NT2/D1 (cell line): ENCODE measurements at regions not wholly inside any gene's neighbourhood (a gene's known extent, or its start where the extent isn't known, plus 50 kb on each side); places are given as distances from the start of the nearest gene placed in this dataset.
"Not testable (repeated sequence)": the region's sequence is repeated elsewhere in the genome, so short reads cannot be mapped to it uniquely, and the experiment has no call there.

ENCODE experiments used
- DNase-seq: peaks from one replicate; pipeline ENCODE4 v3.0.0-alpha.2; 2011; ENCODE audit warnings: low read depth, low spot score
- H3K27me3 ChIP-seq: 2 replicates; pipeline ENCODE4 v1.6.0; 2011; ENCODE audit warnings: mild to moderate bottlenecking; ENCODE audit not compliant: insufficient read length, insufficient read depth
- H3K36me3 ChIP-seq: 2 replicates; pipeline ENCODE4 v1.6.1; 2011; ENCODE audit warnings: mild to moderate bottlenecking, low read length, mixed read lengths; ENCODE audit not compliant: insufficient read depth, insufficient read length
- H3K4me1 ChIP-seq: 2 replicates; pipeline ENCODE4 v1.5.1; 2011; ENCODE audit not compliant: insufficient read depth, insufficient read length
- H3K4me3 ChIP-seq: 2 replicates; pipeline ENCODE4 v1.5.1; 2011; ENCODE audit warnings: low read depth; ENCODE audit not compliant: insufficient read length
- H3K9ac ChIP-seq: 2 replicates; pipeline ENCODE4 v1.6.0; 2011; ENCODE audit warnings: low read depth; ENCODE audit not compliant: insufficient read length
- H3K9me3 ChIP-seq: 2 replicates; pipeline ENCODE4 v1.5.1; 2011; ENCODE audit warnings: mild to moderate bottlenecking, low read length; ENCODE audit not compliant: insufficient read depth
- SUZ12 ChIP-seq: IDR thresholded peaks from 2 replicates; pipeline ENCODE4 v1.6.1; 2011; ENCODE audit not compliant: insufficient read length, insufficient read depth; ENCODE audit errors: extremely low read depth
- YY1 ChIP-seq: IDR thresholded peaks from 2 replicates; pipeline ENCODE4 v1.6.1; 2011; ENCODE audit not compliant: insufficient read length, insufficient read depth
- ZNF274 ChIP-seq: IDR thresholded peaks from 2 replicates; pipeline ENCODE4 v1.6.1; 2011; ENCODE audit warnings: mild to moderate bottlenecking, low read depth, low read length

GRCh38 chr20:7151676-7152470 is 384.4 kb downstream of the BMP2 start:
- Histone ChIP-seq H3K9me3 (no peaks in the 10 kb centered on the region), H3K36me3 (no peaks in the 10 kb centered on the region), H3K9ac (no peak overlapping the region), H3K4me3 (no peak overlapping the region), H3K4me1 (no peaks in the 10 kb centered on the region), H3K27me3 (no peaks in the 10 kb centered on the region)
- DNase-seq = no peak
- no peak for TF ChIP-seq ZNF274
- no peak for TF ChIP-seq YY1
- no peak for TF ChIP-seq SUZ12

- no peak for TF ChIP-seq SUZ12
- no peak for TF ChIP-seq YY1
- no peak for TF ChIP-seq ZNF274
- no peaks in the 10 kb centered on the region for H3K9me3 ChIP-seq
- DNase-seq = no peak
- no peaks in the 10 kb centered on the region for H3K4me1 ChIP-seq
- H3K27me3 ChIP-seq = no peaks in the 10 kb centered on the region
- H3K4me3 ChIP-seq = no peak overlapping the region
- no peaks in the 10 kb centered on the region for H3K36me3 ChIP-seq
- no peak overlapping the region for H3K9ac ChIP-seq
These were observed 387.8 kb downstream of the BMP2 start for GRCh38 chr20:7155282-7155681.

- DNase-seq = no peak
- no peaks in the 10 kb centered on the region for H3K36me3 ChIP-seq
- TF ChIP-seq YY1 (no peak), SUZ12 (no peak), ZNF274 (no peak)
- H3K9ac ChIP-seq = no peak overlapping the region
- H3K27me3 ChIP-seq = no peaks in the 10 kb centered on the region
- H3K4me3 ChIP-seq = no peak overlapping the region
- H3K9me3 ChIP-seq = no peaks in the 10 kb centered on the region
- no peaks in the 10 kb centered on the region for H3K4me1 ChIP-seq
These were observed 388.3 kb downstream of the BMP2 start for GRCh38 chr20:7155794-7156193.

GRCh38 chr20:7159903-7160302 is 392.4 kb downstream of the BMP2 start:
- Histone ChIP-seq H3K27me3 (no peaks in the 10 kb centered on the region), H3K9me3 (no peaks in the 10 kb centered on the region; the same call in 1 of the 2 replicates), H3K36me3 (no peaks in the 10 kb centered on the region), H3K4me3 (no peak overlapping the region), H3K9ac (no peak overlapping the region), H3K4me1 (no peaks in the 10 kb centered on the region)
- DNase-seq = no peak
- no peak for TF ChIP-seq ZNF274

- H3K9me3 ChIP-seq = no peaks in the 10 kb centered on the region; the same call in 1 of the 2 replicates
- TF ChIP-seq ZNF274 = no peak
- TF ChIP-seq SUZ12 = no peak
- TF ChIP-seq YY1 = no peak
- DNase-seq = no peak
These were observed 394.2 kb downstream of the BMP2 start for GRCh38 chr20:7161690-7162089.

DNA sequence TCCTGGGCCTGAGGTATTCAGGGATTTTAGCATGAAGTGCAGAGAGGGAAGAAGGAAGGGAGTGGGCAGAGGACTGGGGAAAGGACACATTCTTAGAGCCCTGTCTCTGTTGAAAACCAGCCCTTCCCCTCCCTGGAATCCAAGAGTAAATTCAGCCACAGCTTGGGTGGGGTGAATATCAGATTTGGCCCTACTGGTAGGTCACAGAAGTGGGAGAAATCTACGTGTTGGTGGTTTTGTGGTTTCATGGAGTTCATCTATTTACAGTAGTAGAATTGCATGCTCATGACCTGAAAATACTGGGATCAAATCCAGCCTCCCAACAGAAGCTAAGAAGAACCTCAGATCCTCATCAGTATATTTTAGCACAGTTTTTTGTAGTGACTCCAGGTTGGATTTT is 404.4 kb downstream of the BMP2 start:
- H3K36me3 ChIP-seq = no peaks in the 10 kb centered on the region
- H3K4me3 ChIP-seq = no peak overlapping the region
- H3K9ac ChIP-seq = no peak overlapping the region
- DNase-seq = no peak
- no peaks in the 10 kb centered on the region for H3K27me3 ChIP-seq
- H3K9me3 ChIP-seq = peaks cover 6% of the 10 kb centered on the region; the same call in 1 of the 2 replicates
- no peaks in the 10 kb centered on the region for H3K4me1 ChIP-seq
- no peak for TF ChIP-seq YY1
- TF ChIP-seq ZNF274 = no peak

More at GRCh38 chr20:7161690-7162089, 394.2 kb downstream of the BMP2 start:
- Histone ChIP-seq H3K27me3 (no peaks in the 10 kb centered on the region), H3K4me1 (no peaks in the 10 kb centered on the region), H3K9ac (no peak overlapping the region), H3K36me3 (no peaks in the 10 kb centered on the region), H3K4me3 (no peak overlapping the region)

DNA sequence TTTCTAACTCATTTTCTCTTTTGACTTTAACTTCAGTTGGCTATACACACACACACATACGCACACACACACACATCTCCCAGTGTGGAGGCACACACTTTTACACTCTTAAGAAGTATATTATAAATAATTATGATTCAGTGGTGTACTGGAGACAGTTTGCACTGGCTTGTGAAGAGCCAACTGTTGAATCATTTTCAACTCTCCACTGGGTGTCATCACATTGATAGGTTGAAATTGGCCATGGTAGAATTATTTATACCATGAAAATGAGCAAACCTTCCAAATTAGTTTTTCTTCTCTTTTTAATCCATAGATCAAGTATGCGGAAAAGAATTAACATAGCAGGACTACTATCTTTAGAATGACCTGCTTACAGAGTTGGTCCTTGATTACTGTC is 407.1 kb downstream of the BMP2 start:
- H3K4me3 ChIP-seq = no peak overlapping the region
- H3K36me3 ChIP-seq = no peaks in the 10 kb centered on the region
- TF ChIP-seq SUZ12 = no peak
- no peak for TF ChIP-seq YY1
- no peak for TF ChIP-seq ZNF274
- no peaks in the 10 kb centered on the region for H3K4me1 ChIP-seq
- H3K9me3 ChIP-seq = peaks cover 11% of the 10 kb centered on the region; the same call in 1 of the 2 replicates
- no peak overlapping the region for H3K9ac ChIP-seq
- H3K27me3 ChIP-seq = no peaks in the 10 kb centered on the region
- DNase-seq = no peak

DNA sequence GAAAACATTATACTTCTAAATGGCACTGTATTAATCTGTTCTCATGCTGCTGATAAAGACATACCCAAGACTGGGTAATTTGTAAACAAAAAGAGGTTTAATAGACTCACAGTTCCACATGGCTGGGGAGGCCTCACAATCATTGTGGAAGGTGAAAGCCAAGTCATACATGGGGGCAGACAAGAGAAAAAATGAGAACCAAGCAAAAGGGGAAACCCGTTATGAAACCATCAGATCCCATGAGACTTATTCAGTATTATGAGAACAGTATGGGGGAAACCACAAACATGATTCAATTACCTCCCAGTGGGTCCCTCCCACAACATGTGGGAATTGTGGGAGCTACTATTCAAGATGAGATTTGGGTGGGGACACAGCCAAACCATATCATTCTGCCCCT is 408.3 kb downstream of the BMP2 start:
- H3K4me3 ChIP-seq, H3K27me3 ChIP-seq, H3K36me3 ChIP-seq, DNase-seq, H3K9ac ChIP-seq, H3K4me1 ChIP-seq: not testable (repeated sequence)
- peaks cover 11% of the 10 kb centered on the region; the same call in 1 of the 2 replicates for H3K9me3 ChIP-seq
